HG03575 (cell line): ENCODE measurements at regions not wholly inside any gene's neighbourhood (a gene's known extent, or its start where the extent isn't known, plus 50 kb on each side); places are given as distances from the start of the nearest gene placed in this dataset.
A peak's percentile ranks its signal among the peaks of the same experiment; 100 is the strongest.

ENCODE experiments used
- ATAC-seq: cut with Tn5 transposase; IDR thresholded peaks from one replicate; pipeline ENCODE4 v1.9.1; 2021; ENCODE audit not compliant: unreplicated experiment, insufficient number of reproducible peaks, low FRiP score; ENCODE audit errors: extremely low read depth

- ATAC-seq: no peak
Observed at GRCh38 chr1:101158424-101158823, 78.4 kb upstream of the S1PR1 start.

- ATAC-seq: no peak
Observed at GRCh38 chr1:101154547-101154946, 82.3 kb upstream of the S1PR1 start.

GRCh38 chr1:101153692-101154091 is 83.1 kb upstream of the S1PR1 start:
- no peak for ATAC-seq

GRCh38 chr1:101152633-101153032 is 84.2 kb upstream of the S1PR1 start:
- ATAC-seq: no peak

GRCh38 chr1:101151286-101151685 is 85.5 kb upstream of the S1PR1 start:
- no peak for ATAC-seq

GRCh38 chr1:101150670-101151069 is 86.1 kb upstream of the S1PR1 start:
- ATAC-seq: no peak

GRCh38 chr1:101150266-101150665 is 86.6 kb upstream of the S1PR1 start:
- no peak for ATAC-seq

GRCh38 chr1:101148980-101149379 is 87.8 kb upstream of the S1PR1 start:
- no peak for ATAC-seq

GRCh38 chr1:101147381-101147780 is 89.4 kb upstream of the S1PR1 start:
- ATAC-seq: no peak

GRCh38 chr1:101145449-101145820 is 91.4 kb upstream of the S1PR1 start:
- no peak for ATAC-seq

- ATAC-seq: no peak
Observed at GRCh38 chr1:101144671-101145448, 92.0 kb upstream of the S1PR1 start.

- no peak for ATAC-seq
Observed at GRCh38 chr1:101142244-101142643, 94.6 kb upstream of the S1PR1 start.

GRCh38 chr1:101141376-101141775 is 95.4 kb upstream of the S1PR1 start:
- no peak for ATAC-seq

- ATAC-seq: no peak
Observed at GRCh38 chr1:101139821-101140718, 96.7 kb upstream of the S1PR1 start.

GRCh38 chr1:101139130-101139529 is 97.7 kb upstream of the S1PR1 start:
- ATAC-seq: no peak

GRCh38 chr1:101137144-101138126 is 99.4 kb upstream of the S1PR1 start:
- peak; percentile 22 for ATAC-seq

GRCh38 chr1:101136739-101137138 is 100.1 kb upstream of the S1PR1 start:
- ATAC-seq: peak; percentile 62

GRCh38 chr1:101136271-101136670 is 100.5 kb upstream of the S1PR1 start:
- no peak for ATAC-seq

- no peak for ATAC-seq
Observed at GRCh38 chr1:101135526-101135925, 101.3 kb upstream of the S1PR1 start.
